ENCODE measurements at regions not wholly inside any gene's neighbourhood (a gene's known extent, or its start where the extent isn't known, plus 50 kb on each side); places are given as distances from the start of the nearest gene placed in this dataset.

GRCh38 chr14:98194821-98195220 lies 1077.2 kb downstream of the BCL11B start:
- TF ChIP-seq CTCF (conservative IDR thresholded peaks at IDR 0.05 in 1 of 2, IDR thresholded peaks at IDR 0.05 in 1 of 2; ENCODE audit: extremely low read depth in 1 of 2, insufficient read depth in 1 of 2, low read depth in 1 of 2, low read length in 2 of 2) (no peak), EZH2 (IDR thresholded peaks at IDR 0.05; ENCODE audit: borderline replicate concordance, low read length) (no peak)

Data from mammary epithelial cell (primary cell).